NCI-H1048 (cell line): ENCODE measurements at regions not wholly inside any gene's neighbourhood (a gene's known extent, or its start where the extent isn't known, plus 50 kb on each side); places are given as distances from the start of the nearest gene placed in this dataset.
"Not testable (repeated sequence)": the region's sequence is repeated elsewhere in the genome, so short reads cannot be mapped to it uniquely, and the experiment has no call there.

Source experiments
- DNase-seq: peaks from one replicate; lab custom pipeline; 2025; lab: John Stamatoyannopoulos, UW

- no peak for DNase-seq
These were observed 1003.0 kb downstream of the SORCS3 start for GRCh38 chr10:105644091-105644490.

- DNase-seq, result no peak
These were observed 1002.6 kb downstream of the SORCS3 start for GRCh38 chr10:105643660-105644059.

- DNase-seq, result no peak
These were observed 993.2 kb downstream of the SORCS3 start for GRCh38 chr10:105634281-105634680.

GRCh38 chr10:105615715-105616365 lies 974.8 kb downstream of the SORCS3 start:
- DNase-seq, result no peak

GRCh38 chr10:105611244-105611798 lies 970.2 kb downstream of the SORCS3 start:
- no peak for DNase-seq

- no peak for DNase-seq
These were observed 968.4 kb downstream of the SORCS3 start for GRCh38 chr10:105609451-105609850.

GRCh38 chr10:105605918-105606317 lies 964.8 kb downstream of the SORCS3 start:
- DNase-seq, result no peak

GRCh38 chr10:105605104-105605503 lies 964.0 kb downstream of the SORCS3 start:
- DNase-seq, result no peak

- DNase-seq, result no peak
These were observed 957.1 kb downstream of the SORCS3 start for GRCh38 chr10:105598207-105598606.

GRCh38 chr10:105597312-105597711 lies 956.2 kb downstream of the SORCS3 start:
- DNase-seq, result peak; percentile 13

- DNase-seq, result peak; percentile 44
These were observed 955.7 kb downstream of the SORCS3 start for GRCh38 chr10:105596749-105597148.

- DNase-seq, result no peak
These were observed 953.2 kb downstream of the SORCS3 start for GRCh38 chr10:105594296-105594695.

GRCh38 chr10:105592468-105592867 lies 951.4 kb downstream of the SORCS3 start:
- no peak for DNase-seq

GRCh38 chr10:105586451-105587098 lies 945.5 kb downstream of the SORCS3 start:
- no peak for DNase-seq

GRCh38 chr10:105585753-105586152 lies 944.7 kb downstream of the SORCS3 start:
- peak; percentile 22 for DNase-seq

GRCh38 chr10:105585171-105585570 lies 944.1 kb downstream of the SORCS3 start:
- DNase-seq, result no peak

GRCh38 chr10:105579112-105579511 lies 938.0 kb downstream of the SORCS3 start:
- no peak for DNase-seq

GRCh38 chr10:105577865-105578607 lies 936.9 kb downstream of the SORCS3 start:
- DNase-seq, result no peak

- no peak for DNase-seq
These were observed 918.4 kb downstream of the SORCS3 start for GRCh38 chr10:105559333-105560097.

GRCh38 chr10:105550453-105550852 lies 909.4 kb downstream of the SORCS3 start:
- DNase-seq, result not testable (repeated sequence)

GRCh38 chr10:105549731-105550130 lies 908.6 kb downstream of the SORCS3 start:
- no peak for DNase-seq

- no peak for DNase-seq
These were observed 904.0 kb downstream of the SORCS3 start for GRCh38 chr10:105545101-105545500.
